ENCODE measurements at regions not wholly inside any gene's neighbourhood (a gene's known extent, or its start where the extent isn't known, plus 50 kb on each side); places are given as distances from the start of the nearest gene placed in this dataset.

GRCh38 chr2:234834228-234834923 lies 117.4 kb upstream of the SH3BP4 start:
- DNase-seq, result no peak

- DNase-seq, result no peak
Observed at GRCh38 chr2:234830853-234831252, 121.0 kb upstream of the SH3BP4 start.

- no peak for DNase-seq
Observed at GRCh38 chr2:234829074-234829455, 122.8 kb upstream of the SH3BP4 start.

GRCh38 chr2:234828382-234829073 lies 123.3 kb upstream of the SH3BP4 start:
- DNase-seq, result no peak

GRCh38 chr2:234827096-234827860 lies 124.5 kb upstream of the SH3BP4 start:
- DNase-seq, result no peak

- no peak for DNase-seq
Observed at GRCh38 chr2:234826681-234827080, 125.1 kb upstream of the SH3BP4 start.

- DNase-seq, result no peak
Observed at GRCh38 chr2:234825616-234826015, 126.2 kb upstream of the SH3BP4 start.

- no peak for DNase-seq
Observed at GRCh38 chr2:234823877-234824376, 127.9 kb upstream of the SH3BP4 start.

GRCh38 chr2:234823196-234823876 lies 128.5 kb upstream of the SH3BP4 start:
- no peak for DNase-seq

GRCh38 chr2:234821946-234822475 lies 129.8 kb upstream of the SH3BP4 start:
- no peak for DNase-seq

- DNase-seq, result no peak
Observed at GRCh38 chr2:234818937-234819336, 132.9 kb upstream of the SH3BP4 start.

- no peak for DNase-seq
Observed at GRCh38 chr2:234816491-234816890, 135.3 kb upstream of the SH3BP4 start.

GRCh38 chr2:234816056-234816455 lies 135.8 kb upstream of the SH3BP4 start:
- DNase-seq, result no peak

GRCh38 chr2:234814374-234814773 lies 137.4 kb upstream of the SH3BP4 start:
- DNase-seq, result no peak

GRCh38 chr2:234812851-234813250 lies 139.0 kb upstream of the SH3BP4 start:
- no peak for DNase-seq

- no peak for DNase-seq
Observed at GRCh38 chr2:234808907-234809306, 142.9 kb upstream of the SH3BP4 start.

- DNase-seq, result no peak
Observed at GRCh38 chr2:234806818-234807217, 145.0 kb upstream of the SH3BP4 start.

- no peak for DNase-seq
Observed at GRCh38 chr2:234805836-234806235, 146.0 kb upstream of the SH3BP4 start.

- no peak for DNase-seq
Observed at GRCh38 chr2:234804704-234805103, 147.1 kb upstream of the SH3BP4 start.

GRCh38 chr2:234802845-234803171 lies 149.0 kb upstream of the SH3BP4 start:
- DNase-seq, result no peak

GRCh38 chr2:234802071-234802844 lies 149.6 kb upstream of the SH3BP4 start:
- no peak for DNase-seq

Measured in hippocampal formation (tissue), 2 donors.